ENCODE measurements at regions not wholly inside any gene's neighbourhood (a gene's known extent, or its start where the extent isn't known, plus 50 kb on each side); places are given as distances from the start of the nearest gene placed in this dataset.

DNA sequence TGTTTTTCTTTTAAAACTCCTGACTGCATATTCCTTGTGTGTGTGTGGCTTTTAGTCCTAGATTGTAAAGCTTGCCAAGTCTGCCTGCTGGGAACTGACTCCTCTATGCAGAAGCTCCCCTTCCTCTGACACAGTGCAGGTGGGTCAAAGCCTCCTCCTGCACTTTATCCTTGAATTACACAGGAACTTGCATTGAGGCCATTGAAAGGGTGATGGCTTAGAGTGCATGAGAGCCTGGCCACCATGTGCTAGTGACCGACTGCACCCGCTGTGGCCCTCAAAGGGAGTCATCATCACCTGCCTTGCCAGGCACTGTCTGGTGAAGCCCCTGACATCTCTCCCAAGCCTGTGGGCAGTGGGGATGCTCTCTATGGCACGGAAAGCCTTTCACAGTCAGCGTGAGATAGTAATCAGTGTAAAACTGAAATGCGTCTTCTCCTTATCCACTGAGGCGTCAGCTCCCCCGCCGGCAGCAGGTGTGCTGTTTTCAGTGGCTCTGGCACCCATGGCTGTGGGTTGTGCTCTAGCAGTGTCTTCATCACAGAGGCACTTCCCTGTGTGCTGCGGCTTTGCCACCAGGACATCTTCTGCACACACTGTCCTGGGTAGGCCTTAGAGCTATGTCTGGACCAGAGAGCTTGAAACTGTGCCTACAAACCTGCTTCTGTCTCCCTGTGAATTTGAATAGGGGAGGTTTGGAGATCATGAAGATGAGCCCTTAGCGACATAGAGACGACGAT is 87.9 kb downstream of the THBS2 start:
- 87 to 91% methylated on average over 12 of the region's 12 CpGs for WGBS, 2 donors
- Histone ChIP-seq H3K27me3 (ENCODE audit: control insufficient read depth in 1 of 2, insufficient read depth in 2 of 2, low read length in 2 of 2) (no peaks in the 10 kb centered on the region), H3K4me3 (ENCODE audit: low read depth in 1 of 2, low read length in 2 of 2) (no peak overlapping the region), H3K36me3 (ENCODE audit: control insufficient read depth in 2 of 2, insufficient read depth in 2 of 2, low read length in 1 of 2) (no peaks in the 10 kb centered on the region), H3K27ac (ENCODE audit: low read depth in 2 of 2, low read length in 1 of 2) (no peak overlapping the region), H3K4me1 (ENCODE audit: control insufficient read depth in 2 of 2, insufficient read depth in 2 of 2, low read length in 1 of 2) (peaks cover 3 to 10% of the 10 kb centered on the region in 2 donors), H3K9me3 (ENCODE audit: control insufficient read depth in 2 of 2, insufficient read depth in 1 of 2, low read depth in 1 of 2, low read length in 1 of 2) (no peaks in the 10 kb centered on the region)

DNA sequence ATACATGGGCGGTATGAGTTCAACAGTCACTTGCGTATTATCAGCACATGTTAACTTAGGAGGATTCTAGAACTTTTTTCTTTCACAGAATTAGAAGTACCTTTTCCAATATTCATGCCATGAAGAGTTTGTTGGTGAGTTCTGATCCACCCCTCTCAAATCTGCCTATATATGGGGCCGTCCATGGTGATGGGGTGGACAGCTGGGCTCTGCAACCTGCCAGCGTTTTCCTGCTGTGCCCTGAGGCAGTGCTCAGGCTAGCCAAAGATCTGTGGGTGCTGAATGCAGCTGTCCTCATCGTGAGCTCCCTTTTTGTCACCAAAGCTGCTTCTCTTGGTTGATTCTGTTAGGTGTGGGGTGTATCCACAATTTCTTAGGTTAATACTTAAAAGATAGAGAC is 88.7 kb downstream of the THBS2 start:
- Histone ChIP-seq H3K27me3 (ENCODE audit: control insufficient read depth in 1 of 2, insufficient read depth in 2 of 2, low read length in 2 of 2) (no peaks in the 10 kb centered on the region), H3K36me3 (ENCODE audit: control insufficient read depth in 2 of 2, insufficient read depth in 2 of 2, low read length in 1 of 2) (no peaks in the 10 kb centered on the region), H3K9me3 (ENCODE audit: control insufficient read depth in 2 of 2, insufficient read depth in 1 of 2, low read depth in 1 of 2, low read length in 1 of 2) (no peaks in the 10 kb centered on the region), H3K4me1 (ENCODE audit: control insufficient read depth in 2 of 2, insufficient read depth in 2 of 2, low read length in 1 of 2) (peaks cover 3 to 9% of the 10 kb centered on the region in 2 donors), H3K27ac (ENCODE audit: low read depth in 2 of 2, low read length in 1 of 2) (no peak overlapping the region), H3K4me3 (ENCODE audit: low read depth in 1 of 2, low read length in 2 of 2) (no peak overlapping the region)
- WGBS, 2 donors = 74 to 75% methylated on average over 5 of the region's 5 CpGs

DNA sequence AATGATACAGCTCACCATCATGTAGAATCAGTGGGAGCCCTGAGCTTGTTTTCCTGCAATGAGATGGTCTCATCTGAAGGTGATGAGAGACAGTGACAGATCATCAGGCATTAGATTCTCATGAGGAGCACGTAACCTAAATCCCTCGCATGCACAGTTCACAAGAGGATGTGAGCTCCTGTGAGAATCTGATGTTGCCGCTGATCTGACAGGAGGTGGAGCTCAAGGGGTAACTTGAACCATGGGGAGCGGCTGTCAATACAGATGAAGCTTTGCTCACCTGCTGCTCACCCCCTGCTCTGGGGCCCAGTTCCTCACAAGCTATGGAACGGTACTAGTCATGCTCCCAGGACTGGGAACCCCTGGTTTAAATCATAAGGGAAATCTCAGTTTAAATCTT is 89.2 kb downstream of the THBS2 start:
- no peaks in the 10 kb centered on the region for H3K27me3 ChIP-seq (ENCODE audit: control insufficient read depth in 1 of 2, insufficient read depth in 2 of 2, low read length in 2 of 2)
- H3K36me3 ChIP-seq (ENCODE audit: control insufficient read depth in 2 of 2, insufficient read depth in 2 of 2, low read length in 1 of 2) = no peaks in the 10 kb centered on the region
- peaks cover 3 to 6% of the 10 kb centered on the region in 2 donors for H3K4me1 ChIP-seq (ENCODE audit: control insufficient read depth in 2 of 2, insufficient read depth in 2 of 2, low read length in 1 of 2)
- no peaks in the 10 kb centered on the region for H3K9me3 ChIP-seq (ENCODE audit: control insufficient read depth in 2 of 2, insufficient read depth in 1 of 2, low read depth in 1 of 2, low read length in 1 of 2)
- no peak overlapping the region for H3K4me3 ChIP-seq (ENCODE audit: low read depth in 1 of 2, low read length in 2 of 2)
- WGBS, 2 donors = 94% methylated on average over 5 of the region's 5 CpGs
- H3K27ac ChIP-seq (ENCODE audit: low read depth in 2 of 2, low read length in 1 of 2) = no peak overlapping the region

- Histone ChIP-seq H3K4me1 (ENCODE audit: control insufficient read depth in 2 of 2, insufficient read depth in 2 of 2, low read length in 1 of 2) (peaks cover 3 to 6% of the 10 kb centered on the region in 2 donors), H3K4me3 (ENCODE audit: low read depth in 1 of 2, low read length in 2 of 2) (no peak overlapping the region), H3K27ac (ENCODE audit: low read depth in 2 of 2, low read length in 1 of 2) (peak overlapping the region; percentile 8 to 26), H3K36me3 (ENCODE audit: control insufficient read depth in 2 of 2, insufficient read depth in 2 of 2, low read length in 1 of 2) (no peaks in the 10 kb centered on the region), H3K27me3 (ENCODE audit: control insufficient read depth in 1 of 2, insufficient read depth in 2 of 2, low read length in 2 of 2) (no peaks in the 10 kb centered on the region), H3K9me3 (ENCODE audit: control insufficient read depth in 2 of 2, insufficient read depth in 1 of 2, low read depth in 1 of 2, low read length in 1 of 2) (no peaks in the 10 kb centered on the region)
- WGBS, 2 donors = 85% methylated on average over 4 of the region's 4 CpGs
Observed at GRCh38 chr6:169163411-169163901, 90.2 kb downstream of the THBS2 start.

- Histone ChIP-seq H3K9me3 (ENCODE audit: control insufficient read depth in 2 of 2, insufficient read depth in 1 of 2, low read depth in 1 of 2, low read length in 1 of 2) (no peaks in the 10 kb centered on the region), H3K4me3 (ENCODE audit: low read depth in 1 of 2, low read length in 2 of 2) (no peak overlapping the region), H3K36me3 (ENCODE audit: control insufficient read depth in 2 of 2, insufficient read depth in 2 of 2, low read length in 1 of 2) (no peaks in the 10 kb centered on the region), H3K27me3 (ENCODE audit: control insufficient read depth in 1 of 2, insufficient read depth in 2 of 2, low read length in 2 of 2) (no peaks in the 10 kb centered on the region), H3K27ac (ENCODE audit: low read depth in 2 of 2, low read length in 1 of 2) (peak overlapping the region; percentile 8 to 26), H3K4me1 (ENCODE audit: control insufficient read depth in 2 of 2, insufficient read depth in 2 of 2, low read length in 1 of 2) (peaks cover 3 to 6% of the 10 kb centered on the region in 2 donors)
- 44 to 58% methylated on average over 12 of the region's 12 CpGs for WGBS, 2 donors
Observed at GRCh38 chr6:169162752-169163407, 90.8 kb downstream of the THBS2 start.

DNA sequence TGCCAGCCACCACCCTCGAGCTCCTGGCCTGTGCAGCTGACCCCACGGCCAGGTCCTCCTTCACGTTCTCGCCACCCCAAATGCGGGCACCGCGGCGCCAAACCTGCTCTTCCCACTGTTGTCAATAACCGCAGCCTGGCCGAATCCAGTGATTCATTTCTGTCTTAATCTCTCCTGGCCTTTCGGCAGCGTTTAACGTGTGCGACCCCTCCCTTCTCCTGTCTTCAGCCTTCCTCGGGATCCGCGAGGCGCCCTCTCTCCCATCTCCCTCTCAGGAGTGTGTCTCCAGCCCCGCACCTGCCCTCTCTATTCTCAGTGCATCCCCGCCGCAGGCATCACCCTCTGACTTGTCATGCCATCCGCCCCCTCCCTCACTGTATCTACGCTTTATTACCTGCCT is 91.4 kb downstream of the THBS2 start:
- H3K27ac ChIP-seq (ENCODE audit: low read depth in 2 of 2, low read length in 1 of 2) = peak overlapping the region in 1 of 2 donors; percentile 3
- peaks cover 3 to 6% of the 10 kb centered on the region in 2 donors for H3K4me1 ChIP-seq (ENCODE audit: control insufficient read depth in 2 of 2, insufficient read depth in 2 of 2, low read length in 1 of 2)
- no peaks in the 10 kb centered on the region for H3K27me3 ChIP-seq (ENCODE audit: control insufficient read depth in 1 of 2, insufficient read depth in 2 of 2, low read length in 2 of 2)
- no peaks in the 10 kb centered on the region for H3K36me3 ChIP-seq (ENCODE audit: control insufficient read depth in 2 of 2, insufficient read depth in 2 of 2, low read length in 1 of 2)
- WGBS, 2 donors = 72 to 85% methylated on average over 23 of the region's 23 CpGs
- no peaks in the 10 kb centered on the region for H3K9me3 ChIP-seq (ENCODE audit: control insufficient read depth in 2 of 2, insufficient read depth in 1 of 2, low read depth in 1 of 2, low read length in 1 of 2)
- no peak overlapping the region for H3K4me3 ChIP-seq (ENCODE audit: low read depth in 1 of 2, low read length in 2 of 2)

DNA sequence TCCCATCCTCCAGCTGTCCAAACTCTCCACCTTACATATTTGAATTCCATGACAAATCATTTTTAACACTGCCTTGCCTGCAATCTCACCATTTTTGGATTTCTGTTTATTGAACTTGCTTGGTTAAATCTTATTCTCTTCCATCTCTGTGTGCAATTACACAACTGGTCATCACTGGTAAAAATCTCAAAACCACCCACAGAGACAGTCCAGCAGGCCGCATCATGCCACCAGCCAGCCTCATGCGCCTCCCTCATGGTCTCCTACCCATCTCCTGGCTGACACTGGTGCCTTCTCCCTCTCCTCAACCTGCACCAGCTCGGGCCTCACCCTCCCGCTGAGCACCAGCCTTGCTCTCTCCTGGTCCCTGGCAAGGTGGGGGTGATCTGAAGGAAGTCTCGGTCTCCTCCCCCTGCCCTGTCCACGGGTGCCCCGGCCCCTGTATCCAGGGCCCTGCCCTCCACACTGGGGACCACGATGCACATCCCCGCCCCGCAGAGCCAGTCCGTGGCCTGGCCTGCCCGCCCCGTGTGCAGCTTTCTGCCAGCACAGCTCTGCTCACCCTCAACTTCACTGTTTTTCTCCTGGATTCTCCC is 92.0 kb downstream of the THBS2 start:
- WGBS, 2 donors = 85 to 86% methylated on average over 13 of the region's 13 CpGs
- Histone ChIP-seq H3K36me3 (ENCODE audit: control insufficient read depth in 2 of 2, insufficient read depth in 2 of 2, low read length in 1 of 2) (no peaks in the 10 kb centered on the region), H3K4me3 (ENCODE audit: low read depth in 1 of 2, low read length in 2 of 2) (no peak overlapping the region), H3K9me3 (ENCODE audit: control insufficient read depth in 2 of 2, insufficient read depth in 1 of 2, low read depth in 1 of 2, low read length in 1 of 2) (no peaks in the 10 kb centered on the region), H3K27me3 (ENCODE audit: control insufficient read depth in 1 of 2, insufficient read depth in 2 of 2, low read length in 2 of 2) (no peaks in the 10 kb centered on the region), H3K4me1 (ENCODE audit: control insufficient read depth in 2 of 2, insufficient read depth in 2 of 2, low read length in 1 of 2) (peaks cover 1 to 7% of the 10 kb centered on the region in 2 donors), H3K27ac (ENCODE audit: low read depth in 2 of 2, low read length in 1 of 2) (no peak overlapping the region)

- Histone ChIP-seq H3K9me3 (ENCODE audit: control insufficient read depth in 2 of 2, insufficient read depth in 1 of 2, low read depth in 1 of 2, low read length in 1 of 2) (peaks cover 0 to 2% of the 10 kb centered on the region in 2 donors), H3K36me3 (ENCODE audit: control insufficient read depth in 2 of 2, insufficient read depth in 2 of 2, low read length in 1 of 2) (no peaks in the 10 kb centered on the region), H3K27me3 (ENCODE audit: control insufficient read depth in 1 of 2, insufficient read depth in 2 of 2, low read length in 2 of 2) (no peaks in the 10 kb centered on the region), H3K27ac (ENCODE audit: low read depth in 2 of 2, low read length in 1 of 2) (no peak overlapping the region), H3K4me3 (ENCODE audit: low read depth in 1 of 2, low read length in 2 of 2) (no peak overlapping the region), H3K4me1 (ENCODE audit: control insufficient read depth in 2 of 2, insufficient read depth in 2 of 2, low read length in 1 of 2) (peaks cover 3 to 9% of the 10 kb centered on the region in 2 donors)
- 82 to 89% methylated on average over 15 of the region's 15 CpGs for WGBS, 2 donors
Observed at GRCh38 chr6:169160855-169161560, 92.6 kb downstream of the THBS2 start.

- Histone ChIP-seq H3K36me3 (ENCODE audit: control insufficient read depth in 2 of 2, insufficient read depth in 2 of 2, low read length in 1 of 2) (no peaks in the 10 kb centered on the region), H3K27ac (ENCODE audit: low read depth in 2 of 2, low read length in 1 of 2) (no peak overlapping the region), H3K4me3 (ENCODE audit: low read depth in 1 of 2, low read length in 2 of 2) (no peak overlapping the region), H3K9me3 (ENCODE audit: control insufficient read depth in 2 of 2, insufficient read depth in 1 of 2, low read depth in 1 of 2, low read length in 1 of 2) (peaks cover 0 to 2% of the 10 kb centered on the region in 2 donors), H3K27me3 (ENCODE audit: control insufficient read depth in 1 of 2, insufficient read depth in 2 of 2, low read length in 2 of 2) (no peaks in the 10 kb centered on the region), H3K4me1 (ENCODE audit: control insufficient read depth in 2 of 2, insufficient read depth in 2 of 2, low read length in 1 of 2) (peaks cover 3 to 9% of the 10 kb centered on the region in 2 donors)
- WGBS, 2 donors = 85 to 90% methylated on average over 22 of the region's 22 CpGs
Observed at GRCh38 chr6:169160091-169160854, 93.4 kb downstream of the THBS2 start.

Data from esophagus (tissue), 2 donors.